H1 (cell line): ENCODE measurements at regions not wholly inside any gene's neighbourhood (a gene's known extent, or its start where the extent isn't known, plus 50 kb on each side); places are given as distances from the start of the nearest gene placed in this dataset.
"Not testable (repeated sequence)": the region's sequence is repeated elsewhere in the genome, so short reads cannot be mapped to it uniquely, and the experiment has no call there.

Experiments used
- CTCF ChIA-PET: fragments of 300-600 bp; sonication (Branson Sonifier 250); formaldehyde crosslinking; loops from one replicate; lab custom pipeline; 2021; ENCODE audit not compliant: partially characterized antibody; lab: Charles Lee
- POLR2A ChIA-PET: fragments of 300-600 bp; sonication (Branson Sonifier 250); formaldehyde crosslinking; loops from one replicate; lab custom pipeline; 2021; ENCODE audit warnings: inconsistent platforms; ENCODE audit not compliant: partially characterized antibody; lab: Charles Lee
- DNase-seq, 2 experiments: peaks; one replicate each; pipeline versions ENCODE4 v3.0.0 to v3.0.0-alpha.2; 2010 to 2022; ENCODE audit warnings: low spot score in 2 of 2, low read depth in 1 of 2, mixed read lengths in 1 of 2
- FAIRE-seq: peaks from 2 replicates; lab custom pipeline; 2011; peaks lifted over from hg19 to GRCh38; lab: Jason Lieb, UNC
- H2AFZ ChIP-seq: 2 replicates; pipeline ENCODE4 v1.8.1; 2012; ENCODE audit warnings: low read length, inconsistent platforms
- H2AK5ac ChIP-seq: 2 replicates; pipeline ENCODE4 v1.6.1; 2013; ENCODE audit warnings: low read depth, low read length
- H2BK120ac ChIP-seq: replicated peaks from 2 replicates; pipeline ENCODE3; 2013; ENCODE audit warnings: low read depth, low read length, inconsistent platforms
- H2BK12ac ChIP-seq: 2 replicates; pipeline ENCODE4 v1.6.1; 2013; ENCODE audit warnings: low read depth, low read length
- H2BK15ac ChIP-seq: 2 replicates; pipeline ENCODE4 v1.6.1; 2013; ENCODE audit warnings: low read length
- H2BK20ac ChIP-seq: 2 replicates; pipeline ENCODE4 v1.6.1; 2013; ENCODE audit warnings: low read length
- H2BK5ac ChIP-seq: 2 replicates; pipeline ENCODE4 v1.6.1; 2013; ENCODE audit warnings: low read depth, low read length
- H3K14ac ChIP-seq: 2 replicates; pipeline ENCODE4 v1.6.1; 2013; ENCODE audit warnings: inconsistent platforms; ENCODE audit not compliant: insufficient read length
- H3K18ac ChIP-seq: 2 replicates; pipeline ENCODE4 v1.6.1; 2013; ENCODE audit warnings: low read length; ENCODE audit errors: extremely low read depth
- H3K23ac ChIP-seq: 2 replicates; pipeline ENCODE4 v1.6.1; 2013; ENCODE audit warnings: inconsistent platforms; ENCODE audit not compliant: insufficient read length
- H3K23me2 ChIP-seq: 2 replicates; pipeline ENCODE4 v1.6.1; 2013; ENCODE audit warnings: low read depth, low read length
- H3K27ac ChIP-seq: 2 replicates; pipeline ENCODE4 v1.6.1; 2011; ENCODE audit warnings: low read depth, low read length, inconsistent platforms
- H3K27me3 ChIP-seq, 4 experiments: replicated peaks in 1 of 4; 1 replicate in 1 of 4; 2 replicates in 3 of 4; pipeline versions ENCODE4 v1.6.1 to v1.8.1; 2011 to 2013; ENCODE audit warnings: low read length in 3 of 4, mild to moderate bottlenecking in 3 of 4, inconsistent platforms in 2 of 4, mixed read lengths in 2 of 4, moderate library complexity in 1 of 4; ENCODE audit not compliant: control insufficient read depth in 3 of 4, insufficient read depth in 3 of 4; ENCODE audit errors: extremely low read depth in 1 of 4
- H3K36me3 ChIP-seq, 4 experiments: 2 replicates each; pipeline versions ENCODE4 v1.6.1 to v1.8.1; 2011 to 2013; ENCODE audit warnings: mild to moderate bottlenecking in 4 of 4, low read length in 3 of 4, moderate library complexity in 2 of 4, control low read depth in 1 of 4, inconsistent platforms in 1 of 4; ENCODE audit not compliant: insufficient read depth in 4 of 4, control insufficient read depth in 2 of 4
- H3K4ac ChIP-seq: replicated peaks from 2 replicates; pipeline ENCODE3; 2013; ENCODE audit warnings: low read length, low read depth, mixed read lengths, inconsistent platforms; ENCODE audit not compliant: insufficient read length
- H3K4me1 ChIP-seq, 4 experiments: replicated peaks in 1 of 4; 1 replicate in 1 of 4; 2 replicates in 3 of 4; pipeline versions ENCODE4 v1.6.1 to v1.8.1; 2011 to 2013; ENCODE audit warnings: low read length in 3 of 4, inconsistent platforms in 2 of 4, mixed read lengths in 1 of 4; ENCODE audit not compliant: insufficient read depth in 4 of 4, control insufficient read depth in 3 of 4
- H3K4me2 ChIP-seq, 2 experiments: 2 replicates each; pipeline versions ENCODE4 v1.6.1 to v1.8.1; 2011 to 2013; ENCODE audit warnings: low read depth in 2 of 2, low read length in 2 of 2, control low read depth in 1 of 2, inconsistent platforms in 1 of 2, mild to moderate bottlenecking in 1 of 2; ENCODE audit not compliant: insufficient read depth in 1 of 2
- H3K4me3 ChIP-seq, 4 experiments: fragments of 200-600, 300-600 bp in 1 of 4; sonication (generic), shearing (Covaris generic), sonication (Bioruptor Twin) in 1 of 4; 2 replicates each; pipeline versions ENCODE4 v1.5.1 to v1.8.1; 2011 to 2016; ENCODE audit warnings: low read length in 4 of 4, low read depth in 3 of 4, control low read depth in 2 of 4, inconsistent platforms in 2 of 4, mild to moderate bottlenecking in 2 of 4, mixed read lengths in 1 of 4, moderate library complexity in 1 of 4; ENCODE audit not compliant: insufficient read depth in 2 of 4; ENCODE audit errors: extremely low read depth in 1 of 4
- H3K56ac ChIP-seq: replicated peaks from 2 replicates; pipeline ENCODE3; 2013; ENCODE audit warnings: low read depth, mild to moderate bottlenecking, mixed read lengths, low read length, inconsistent platforms; ENCODE audit not compliant: insufficient read length
- H3K79me1 ChIP-seq: 2 replicates; pipeline ENCODE4 v1.6.1; 2013; ENCODE audit warnings: low read depth, low read length, control low read depth
- H3K79me2 ChIP-seq, 2 experiments: 2 replicates each; pipeline versions ENCODE4 v1.6.1 to v1.8.1; 2012 to 2013; ENCODE audit warnings: low read length in 2 of 2, mild to moderate bottlenecking in 2 of 2, inconsistent platforms in 1 of 2; ENCODE audit not compliant: insufficient read depth in 2 of 2, control insufficient read depth in 1 of 2
- H3K9ac ChIP-seq, 4 experiments: replicated peaks in 1 of 4; 1 replicate in 1 of 4; 2 replicates in 3 of 4; pipeline versions ENCODE4 v1.6.1 to v1.8.1; 2011 to 2013; ENCODE audit warnings: low read depth in 3 of 4, low read length in 3 of 4, control low read depth in 2 of 4, mild to moderate bottlenecking in 2 of 4, moderate library complexity in 2 of 4, inconsistent platforms in 1 of 4; ENCODE audit errors: extremely low read depth in 1 of 4
- H3K9me3 ChIP-seq, 2 experiments: 2 replicates each; pipeline versions ENCODE4 v1.6.1 to v1.8.1; 2012 to 2013; ENCODE audit warnings: mild to moderate bottlenecking in 2 of 2, moderate library complexity in 2 of 2, control low read depth in 1 of 2, inconsistent platforms in 1 of 2, low read depth in 1 of 2, low read length in 1 of 2, mixed read lengths in 1 of 2; ENCODE audit not compliant: insufficient read depth in 2 of 2
- H4K20me1 ChIP-seq, 2 experiments: replicated peaks in 1 of 2; 2 replicates each; pipeline versions ENCODE3 to v1.8.1; 2011 to 2013; ENCODE audit warnings: inconsistent platforms in 2 of 2, low read length in 2 of 2, mild to moderate bottlenecking in 1 of 2; ENCODE audit not compliant: insufficient read depth in 2 of 2, control insufficient read depth in 1 of 2
- H4K5ac ChIP-seq: 2 replicates; pipeline ENCODE4 v1.6.1; 2013; ENCODE audit warnings: low read length, low read depth, mixed read lengths, inconsistent platforms; ENCODE audit not compliant: insufficient read length
- H4K8ac ChIP-seq: 2 replicates; pipeline ENCODE4 v1.8.0; 2013; ENCODE audit warnings: mild to moderate bottlenecking, moderate library complexity, low read length, inconsistent platforms; ENCODE audit not compliant: insufficient read depth; ENCODE audit errors: extremely low read depth
- H4K91ac ChIP-seq: replicated peaks from 2 replicates; pipeline ENCODE3; 2013; ENCODE audit warnings: low read length, mixed read lengths, inconsistent platforms; ENCODE audit not compliant: insufficient read length
- WGBS, 2 experiments: shearing (Covaris generic) in 1 of 2; methylation state at CpG; one replicate each; pipeline versions ENCODE4 v1.1.6 to v1.1.7; 2013 to 2015; ENCODE audit warnings: low lambda C conversion rate in 2 of 2, mixed read lengths in 2 of 2, inconsistent platforms in 1 of 2, low coverage in 1 of 2, missing lambda C conversion rate in 1 of 2; ENCODE audit not compliant: insufficient replicate concordance in 2 of 2, insufficient coverage in 1 of 2, insufficient read length in 1 of 2; ENCODE audit errors: extremely low coverage in 1 of 2, missing lambda C conversion rate in 1 of 2; 5-methylcytosine and 5-hydroxymethylcytosine counted together

DNA sequence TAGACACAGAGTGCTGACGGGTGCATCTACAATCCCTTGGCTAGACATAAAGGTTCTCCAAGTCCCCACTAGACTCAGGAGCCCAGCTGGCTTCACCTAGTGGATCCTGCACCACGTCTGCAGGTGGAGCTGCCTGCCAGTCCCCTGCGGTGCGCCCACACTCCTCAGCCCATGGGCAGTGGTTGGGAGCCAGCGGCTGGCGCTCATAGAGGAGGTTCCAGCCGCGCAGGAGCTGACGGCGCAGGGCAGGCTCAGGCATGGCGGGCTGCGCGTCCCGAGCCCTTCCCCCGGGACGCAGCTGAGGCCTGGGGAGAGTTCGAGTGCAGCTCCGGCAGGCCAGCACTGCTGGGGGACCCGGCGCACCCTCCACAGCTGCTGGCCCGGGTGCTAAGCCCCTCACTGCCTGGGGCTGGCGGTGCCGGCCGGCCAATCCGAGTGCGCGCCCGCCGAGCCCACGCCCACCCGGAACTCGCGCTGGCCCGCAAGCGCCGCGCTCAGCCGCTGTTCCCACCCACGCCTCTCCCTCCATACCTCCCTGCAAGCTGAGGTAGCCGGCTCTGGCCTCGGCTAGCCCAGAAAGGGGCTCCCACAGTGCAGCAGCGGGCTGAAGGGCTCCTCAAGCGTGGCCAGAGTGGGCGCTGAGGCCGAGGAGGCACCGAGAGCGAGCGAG lies 1364.5 kb upstream of the WWC1 start:
- H4K8ac ChIP-seq, H3K4ac ChIP-seq, H3K79me1 ChIP-seq, H2BK20ac ChIP-seq, DNase-seq, H3K18ac ChIP-seq, H3K9ac ChIP-seq, H3K4me3 ChIP-seq, H3K23ac ChIP-seq, H2AK5ac ChIP-seq, H4K91ac ChIP-seq, FAIRE-seq, H2BK5ac ChIP-seq, H2BK12ac ChIP-seq, H3K79me2 ChIP-seq, H3K27me3 ChIP-seq, H4K5ac ChIP-seq, H3K14ac ChIP-seq, H2BK15ac ChIP-seq, H3K27ac ChIP-seq, H3K56ac ChIP-seq, POLR2A ChIA-PET, H3K4me1 ChIP-seq, H3K23me2 ChIP-seq, H2BK120ac ChIP-seq, H4K20me1 ChIP-seq, H3K9me3 ChIP-seq, H3K4me2 ChIP-seq, H2AFZ ChIP-seq, H3K36me3 ChIP-seq: not testable (repeated sequence)
- CTCF ChIA-PET = interaction anchor here (0.7 to 1.1 kb wide), 2 partner anchors 35 to 1413 kb away, joined by 3 read pairs; no protein-coding TSS in a partner anchor
- WGBS, 2 experiments = 97% methylated on average over 34 of the region's 48 CpGs; no CpG with 5 or more reads in 1 of the 2 experiments
